Posterior cingulate gyrus (tissue), 11 donors: ENCODE measurements at regions not wholly inside any gene's neighbourhood (a gene's known extent, or its start where the extent isn't known, plus 50 kb on each side); places are given as distances from the start of the nearest gene placed in this dataset.
"Not testable (repeated sequence)": the region's sequence is repeated elsewhere in the genome, so short reads cannot be mapped to it uniquely, and the experiment has no call there.

ENCODE experiments used
- DNase-seq, 10 donors: peaks; one replicate each; pipeline versions ENCODE4 v3.0.0 to v3.0.0-alpha.2; 2020 to 2021; ENCODE audit warnings: mixed read lengths in 3 of 10
- intact Hi-C: fragments of 100-400 bp; cut with DNase I; formaldehyde crosslinking; loops from one replicate; pipeline ENCODE4 v1.15.1; 2023

DNA sequence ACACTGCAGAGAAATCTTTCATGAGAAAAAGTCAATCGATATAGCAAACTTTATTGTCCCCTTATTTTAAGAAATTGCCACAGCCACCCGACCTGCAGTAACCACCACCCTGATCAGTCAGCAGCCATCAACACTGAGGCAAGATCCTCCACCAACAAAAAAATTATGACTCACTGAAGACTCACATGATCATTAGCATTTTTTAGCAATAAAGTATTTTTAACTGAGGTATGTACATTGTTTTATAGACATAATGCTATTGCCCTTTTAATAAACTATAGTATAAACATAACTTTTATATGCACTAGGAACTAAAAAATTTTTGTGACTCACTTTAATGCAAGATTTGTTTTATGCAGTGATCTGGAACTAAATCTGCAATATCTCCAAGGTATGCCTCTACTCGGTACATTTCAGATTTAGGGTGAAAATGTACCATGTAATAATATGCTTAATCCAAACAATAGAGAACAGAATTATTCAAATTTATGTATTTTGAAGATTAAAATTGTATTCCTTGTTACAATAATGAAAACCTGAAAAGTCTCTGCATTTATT, 79.2 kb upstream of the CEP126 start:
- no peak for DNase-seq

DNA sequence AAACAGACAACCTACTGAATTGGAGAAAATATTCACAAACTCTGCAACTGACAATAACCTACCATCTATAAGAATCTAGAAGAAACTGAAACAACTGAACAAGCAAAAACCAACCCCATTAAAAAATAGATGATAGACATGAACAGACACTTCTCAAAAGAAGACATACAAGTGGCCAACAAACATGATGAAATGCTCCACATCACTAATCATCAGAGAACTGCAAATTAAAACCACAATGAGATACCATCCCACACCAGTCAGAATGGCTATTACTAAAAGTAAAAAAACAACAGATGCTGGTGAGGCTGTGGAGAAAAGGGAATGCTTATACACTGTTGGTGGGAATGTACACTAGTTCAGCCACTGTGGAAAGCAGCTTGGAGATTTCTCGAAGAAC, 84.3 kb upstream of the CEP126 start:
- intact Hi-C loops, DNase-seq: not testable (repeated sequence)

More for the DNA sequence above, 79.2 kb upstream of the CEP126 start:
- intact Hi-C loops, result no loop called here

DNA sequence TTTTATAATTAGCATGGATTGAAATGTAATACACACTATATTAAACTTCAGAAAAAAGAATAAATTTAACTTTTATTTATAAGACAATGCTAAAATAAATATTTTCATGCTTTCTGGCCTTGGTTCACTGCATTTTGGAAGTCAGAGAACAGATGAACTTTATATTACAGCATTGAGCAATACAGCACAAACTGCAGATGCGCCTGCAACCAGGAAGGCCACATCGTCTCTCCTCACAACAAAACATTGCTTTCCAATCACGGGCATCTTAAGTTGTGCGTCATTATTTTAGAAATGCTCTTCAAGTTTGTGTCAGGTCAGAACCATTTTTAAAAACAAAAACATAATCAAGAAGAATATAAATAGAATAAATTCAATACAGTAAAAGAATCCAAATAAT, 89.3 kb upstream of the CEP126 start:
- no peak for DNase-seq
- intact Hi-C loops, result no loop called here

DNA sequence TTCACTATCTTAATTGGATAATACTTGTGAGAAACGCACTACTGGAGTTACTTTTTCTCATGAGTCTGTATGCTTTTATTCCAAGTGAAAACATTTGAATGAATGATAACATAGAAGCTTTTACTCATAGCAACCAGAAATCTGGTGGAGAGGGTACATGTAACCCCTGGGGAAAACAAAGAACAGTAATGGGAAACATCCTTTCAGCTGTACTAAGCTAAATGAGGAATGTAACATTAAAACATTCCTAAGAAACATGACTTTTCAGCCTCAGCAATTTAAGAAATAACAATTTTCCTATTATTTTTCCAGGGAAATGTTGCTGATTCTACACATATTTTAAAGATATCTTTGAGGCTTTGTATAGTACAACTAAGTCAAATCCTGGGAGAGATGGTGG, 97.2 kb upstream of the CEP126 start:
- intact Hi-C loops, result no loop called here
- DNase-seq, result no peak

DNA sequence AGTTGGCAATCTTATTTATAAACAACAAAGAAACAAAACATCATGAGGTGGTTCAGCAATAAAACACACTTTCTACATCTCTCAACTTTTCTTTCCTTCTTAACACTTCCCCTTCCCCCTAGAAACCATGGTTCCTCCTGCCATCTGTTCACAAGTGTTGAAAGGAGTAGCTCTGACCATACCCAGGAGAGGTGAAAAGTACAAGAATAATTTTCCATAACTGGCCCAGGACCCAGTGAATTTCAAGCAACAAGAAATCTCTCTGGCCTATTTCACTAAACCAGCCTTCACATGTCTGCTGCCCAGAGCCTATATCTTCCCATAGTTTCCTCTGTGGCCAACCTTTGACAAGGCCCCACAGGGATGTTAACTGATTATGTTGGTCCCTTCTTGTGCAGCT, 98.2 kb upstream of the CEP126 start:
- intact Hi-C loops, result no loop called here
- DNase-seq, result no peak

DNA sequence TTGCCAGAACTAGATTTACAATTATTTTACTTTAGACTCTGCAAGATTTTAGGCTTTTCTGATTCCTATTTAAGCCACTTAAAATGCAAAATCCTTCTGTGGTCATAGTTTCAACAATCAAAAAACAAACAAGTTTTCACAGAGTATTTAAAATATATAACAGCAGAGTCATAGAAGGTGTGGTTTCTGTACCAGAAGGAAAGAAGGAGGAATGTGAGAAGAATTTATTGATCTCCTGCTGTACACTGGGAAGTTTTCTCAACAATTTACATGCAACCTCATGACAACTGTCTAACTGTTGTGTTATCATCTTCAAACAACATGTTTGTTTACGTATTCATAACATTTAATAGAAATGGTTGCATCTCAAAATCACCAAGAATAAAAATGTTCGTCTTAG, 102.3 kb upstream of the CEP126 start:
- no peak for DNase-seq
- intact Hi-C loops, result no loop called here

DNA sequence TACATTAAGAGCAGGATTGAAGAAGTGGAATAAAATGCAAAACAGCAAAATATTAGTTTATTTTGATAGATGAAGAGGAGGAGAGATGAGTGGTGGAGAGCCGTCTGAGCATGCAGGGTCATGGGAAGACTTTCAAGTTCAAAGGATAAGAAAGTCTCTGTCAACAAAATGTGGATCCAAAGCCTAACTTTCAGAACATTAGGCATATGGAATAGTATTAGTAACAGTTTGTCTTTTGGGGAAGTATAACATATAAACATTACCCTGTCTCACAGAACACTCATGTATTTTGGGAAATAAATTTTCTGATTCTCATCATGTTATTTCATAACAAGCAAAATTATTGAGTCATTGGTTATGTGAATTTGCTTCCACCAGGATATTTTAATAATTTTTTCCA, 104.3 kb upstream of the CEP126 start:
- DNase-seq, result no peak
- intact Hi-C loops, result no loop called here

DNA sequence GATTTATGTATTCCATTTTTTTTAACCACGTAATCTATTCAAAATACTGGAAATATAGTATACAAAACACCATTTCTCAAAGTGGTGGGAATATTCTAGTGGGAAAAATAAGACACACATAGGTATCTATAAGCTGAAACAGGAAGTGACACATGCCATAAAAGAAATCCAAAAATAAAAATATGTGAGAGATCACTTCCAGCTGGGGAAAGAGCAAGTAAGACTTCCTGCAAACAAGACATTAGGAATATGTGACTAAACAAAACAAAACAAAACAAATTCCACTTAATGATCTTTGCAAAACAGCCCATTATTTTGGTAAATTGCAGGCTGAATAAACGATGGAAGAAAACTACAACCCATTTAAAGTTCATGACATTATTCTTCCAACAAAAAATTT, 107.3 kb upstream of the CEP126 start:
- intact Hi-C loops, result no loop called here
- no peak for DNase-seq

DNA sequence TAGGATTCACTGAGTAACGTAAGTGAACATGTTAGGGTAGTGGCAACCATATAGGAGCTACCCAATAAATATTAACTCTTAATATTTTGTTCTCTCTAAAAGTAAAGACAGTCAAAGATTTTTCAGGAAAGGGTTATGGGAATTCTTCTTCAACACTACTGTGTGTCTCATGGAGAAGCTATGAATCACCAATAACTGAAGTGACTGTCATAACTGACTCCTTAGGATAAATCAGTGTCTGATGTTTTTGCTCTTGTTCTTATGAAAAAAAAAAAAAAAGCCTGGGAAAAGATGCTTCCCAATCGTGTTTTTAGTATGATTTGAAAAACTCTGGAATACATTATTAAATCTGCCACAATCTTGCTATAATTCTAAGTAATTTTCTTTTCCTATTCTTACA, 111.2 kb upstream of the CEP126 start:
- intact Hi-C loops, result no loop called here

DNA sequence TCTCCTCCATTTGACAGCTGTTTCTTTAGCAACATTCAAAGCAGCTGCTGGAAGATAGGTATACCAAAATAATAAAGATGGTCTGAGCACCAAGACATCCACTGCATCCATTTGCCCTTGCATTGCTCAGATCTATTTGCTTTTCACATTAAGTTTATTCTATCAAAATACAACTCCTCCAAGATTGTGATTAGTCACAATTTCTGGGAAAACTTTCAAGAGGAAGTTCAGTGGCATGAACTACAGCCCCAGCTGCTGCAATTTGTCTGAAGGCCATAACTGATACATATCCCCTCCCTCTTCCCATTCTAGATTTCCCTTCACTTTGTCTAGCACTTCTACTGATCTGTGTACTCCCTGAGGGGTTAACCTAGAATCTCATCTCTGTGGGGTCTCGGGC, 117.5 kb upstream of the CEP126 start:
- intact Hi-C loops, result no loop called here
- DNase-seq, result no peak

More for the DNA sequence above, 111.2 kb upstream of the CEP126 start:
- DNase-seq, result no peak

DNA sequence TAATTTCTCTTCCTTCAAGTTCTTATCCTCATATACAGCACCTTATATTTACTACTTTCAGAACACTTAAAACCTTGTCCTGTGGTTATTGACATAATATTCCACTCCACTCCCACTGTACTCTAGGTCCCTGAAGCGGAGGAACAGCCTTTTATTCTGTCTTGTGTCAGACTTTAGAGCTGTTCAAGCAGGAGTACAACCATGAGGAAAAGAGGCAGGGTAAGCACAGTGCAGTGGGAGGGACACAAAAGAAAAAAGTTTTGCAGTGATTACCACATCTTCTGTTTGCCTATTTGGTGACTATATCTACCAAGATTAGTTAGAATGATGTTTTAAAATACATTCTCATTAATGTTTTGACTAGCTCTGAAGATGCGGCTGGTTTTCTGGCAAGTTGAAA, 122.0 kb upstream of the CEP126 start:
- no peak for DNase-seq
- intact Hi-C loops, result no loop called here

DNA sequence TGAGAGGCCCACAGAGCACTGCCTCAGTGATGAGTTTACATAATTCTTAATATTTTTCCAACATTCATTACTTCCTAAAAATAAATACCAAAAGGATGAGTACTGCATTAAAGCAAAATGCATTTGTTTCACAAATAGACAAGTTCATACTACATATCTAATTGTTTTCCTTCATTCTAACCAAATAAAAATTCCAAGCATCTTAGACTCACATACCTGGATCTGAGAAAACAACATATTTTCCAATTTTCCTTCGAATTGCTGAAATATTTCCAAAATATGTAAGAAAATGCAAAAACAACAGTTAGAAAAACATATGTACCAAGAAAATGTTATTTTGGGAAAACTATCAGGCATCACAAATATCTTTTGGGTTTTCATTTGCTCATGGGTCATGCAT, 127.9 kb upstream of the CEP126 start:
- no peak for DNase-seq
- intact Hi-C loops, result no loop called here

DNA sequence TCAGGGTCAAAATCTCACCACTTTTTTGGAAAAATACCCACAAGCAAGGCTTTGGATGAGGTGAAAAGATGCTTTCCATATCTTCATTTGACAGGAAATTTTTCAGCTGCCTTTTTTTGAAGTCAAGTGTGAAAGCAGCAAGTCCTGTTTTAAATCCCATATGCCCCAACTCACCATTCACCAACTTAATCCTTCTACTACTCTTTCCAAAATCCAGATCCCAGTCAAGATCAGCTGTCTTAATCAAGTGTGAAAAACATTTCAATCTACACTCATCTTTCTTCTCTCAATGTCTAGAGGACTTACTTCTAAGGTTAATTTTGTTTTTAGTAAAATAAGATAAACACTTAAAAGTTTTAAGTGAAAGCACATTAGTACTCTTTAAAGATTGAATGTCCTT, 128.4 kb upstream of the CEP126 start:
- intact Hi-C loops, result no loop called here

DNA sequence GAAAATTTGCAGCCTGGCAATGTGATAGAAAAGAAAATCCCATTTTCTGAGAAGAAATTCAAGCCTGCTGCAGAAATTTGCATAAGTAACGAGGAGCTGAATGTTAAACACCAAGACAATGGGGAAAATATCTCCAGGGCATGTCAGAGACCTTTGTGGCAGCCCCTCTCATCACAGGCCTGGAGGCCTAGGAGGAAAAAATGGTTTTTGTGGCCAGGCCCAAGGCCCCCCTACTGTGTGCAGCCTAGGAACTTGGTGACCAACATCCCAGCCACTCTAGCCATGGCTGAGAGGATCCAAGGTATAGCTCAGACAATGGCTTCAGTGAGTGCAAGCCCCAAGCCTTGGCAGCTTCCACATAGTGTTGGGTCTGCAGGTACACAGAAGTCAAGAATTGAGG, 135.6 kb upstream of the CEP126 start:
- intact Hi-C loops, DNase-seq: not testable (repeated sequence)

More for the DNA sequence above, 128.4 kb upstream of the CEP126 start:
- no peak for DNase-seq

DNA sequence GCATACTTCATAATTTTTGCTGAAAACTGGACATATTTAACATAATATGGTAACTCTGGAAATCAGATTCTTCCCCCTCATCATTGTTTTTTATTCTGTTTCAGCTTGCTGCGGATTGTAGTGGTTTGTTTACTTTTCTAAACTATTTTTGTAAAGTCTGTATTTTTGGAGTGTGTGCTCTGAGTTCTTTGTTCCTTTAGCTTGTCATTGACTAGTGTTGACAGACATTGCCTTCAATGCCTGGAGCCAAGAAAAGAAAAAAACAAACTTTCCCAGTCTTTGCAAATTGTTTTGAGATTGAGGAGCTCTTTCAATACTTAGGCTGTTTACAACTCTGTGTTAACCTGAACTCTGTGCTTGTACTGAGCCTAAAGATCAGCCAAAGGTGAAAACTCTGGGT, 137.3 kb upstream of the CEP126 start:
- DNase-seq, result no peak
- intact Hi-C loops, result no loop called here

DNA sequence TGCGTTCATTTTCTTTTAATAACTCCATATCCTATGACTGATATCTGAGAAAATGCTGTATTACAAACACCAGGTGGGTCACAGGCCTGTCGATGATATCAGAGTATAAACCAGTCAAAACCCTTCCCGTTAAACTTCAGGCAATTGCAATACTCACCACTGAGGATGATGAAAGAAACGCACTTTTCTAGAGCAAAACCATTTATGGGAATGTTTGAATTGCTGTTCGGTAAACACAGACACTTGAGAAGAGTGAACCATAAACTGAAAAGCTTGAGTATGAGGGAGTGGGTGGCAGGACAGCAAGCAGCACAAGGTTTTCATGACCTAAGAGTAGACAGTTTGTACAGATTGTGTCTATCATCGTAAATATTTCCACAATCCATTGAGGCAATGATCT, 139.8 kb upstream of the CEP126 start:
- DNase-seq, result no peak
- intact Hi-C loops, result no loop called here

DNA sequence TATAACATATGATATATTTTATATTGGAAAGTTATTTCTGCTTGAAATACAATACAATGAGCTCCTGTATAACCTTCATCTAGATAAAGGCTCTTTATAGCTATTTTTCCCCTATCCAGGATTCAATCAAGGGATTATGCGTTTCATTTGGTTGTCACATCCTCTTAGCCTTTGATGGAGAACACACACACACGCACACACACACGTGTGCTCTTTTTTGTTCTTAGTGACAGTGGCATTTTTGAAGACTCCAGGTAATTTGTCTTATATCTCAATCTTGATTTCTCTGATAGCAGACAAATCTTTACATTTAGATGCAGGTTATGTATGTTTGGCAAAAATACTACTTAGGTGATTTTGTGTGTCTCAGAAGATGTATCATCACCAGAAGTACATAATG, 144.2 kb upstream of the CEP126 start:
- no peak for DNase-seq
- intact Hi-C loops, result no loop called here

DNA sequence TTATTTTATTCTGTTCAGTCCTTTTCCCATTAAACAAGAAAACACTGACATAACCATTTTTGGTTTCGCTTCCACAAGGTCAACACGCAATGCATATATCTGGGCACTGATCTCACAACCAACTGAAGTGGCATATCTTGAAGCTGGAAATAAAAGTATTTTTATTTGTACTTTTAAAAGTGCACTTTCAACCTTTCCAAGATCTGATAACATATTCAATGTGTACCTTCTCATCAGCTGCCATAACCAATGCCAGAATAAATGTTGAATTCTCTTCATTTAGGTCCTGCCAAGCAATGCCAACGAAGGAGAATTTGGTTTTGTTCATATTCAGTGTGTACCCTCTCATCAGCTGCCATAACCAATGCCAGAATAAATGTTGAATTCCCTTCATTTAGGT, 148.9 kb upstream of the CEP126 start:
- intact Hi-C loops, result no loop called here
- no peak for DNase-seq

DNA sequence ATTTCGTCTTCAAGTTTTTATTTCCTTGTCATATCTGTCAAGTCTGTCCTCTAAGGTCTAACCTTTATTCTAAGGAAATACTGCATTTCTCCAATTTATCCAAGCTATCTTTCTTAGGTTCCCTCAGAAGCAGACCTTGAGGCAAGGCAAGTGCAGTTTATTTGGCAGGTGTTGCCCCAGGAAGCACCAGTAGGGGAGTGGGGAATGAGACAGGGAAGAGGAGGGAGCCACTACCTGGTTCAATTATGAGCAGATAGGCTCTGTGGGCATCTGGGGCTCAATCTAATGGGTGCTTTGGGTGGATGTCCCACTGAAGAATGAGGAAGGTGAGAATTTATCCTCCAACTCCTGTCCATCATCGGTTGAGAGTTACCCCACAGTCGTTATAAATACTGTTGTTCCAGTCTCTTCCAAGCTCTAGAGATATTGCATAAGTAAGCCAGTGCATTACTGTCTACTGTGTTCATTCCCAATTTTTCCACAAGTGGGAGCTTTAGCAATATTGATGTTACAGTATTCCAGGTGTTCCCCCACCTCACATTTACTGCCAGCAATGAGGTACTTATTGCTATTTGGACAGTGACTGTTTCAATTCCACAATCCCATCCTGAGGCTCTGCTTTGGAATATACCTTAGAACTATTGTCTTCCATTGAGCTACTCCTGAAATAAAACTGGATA, 154.9 kb upstream of the CEP126 start:
- intact Hi-C loops, result no loop called here
- no peak for DNase-seq

DNA sequence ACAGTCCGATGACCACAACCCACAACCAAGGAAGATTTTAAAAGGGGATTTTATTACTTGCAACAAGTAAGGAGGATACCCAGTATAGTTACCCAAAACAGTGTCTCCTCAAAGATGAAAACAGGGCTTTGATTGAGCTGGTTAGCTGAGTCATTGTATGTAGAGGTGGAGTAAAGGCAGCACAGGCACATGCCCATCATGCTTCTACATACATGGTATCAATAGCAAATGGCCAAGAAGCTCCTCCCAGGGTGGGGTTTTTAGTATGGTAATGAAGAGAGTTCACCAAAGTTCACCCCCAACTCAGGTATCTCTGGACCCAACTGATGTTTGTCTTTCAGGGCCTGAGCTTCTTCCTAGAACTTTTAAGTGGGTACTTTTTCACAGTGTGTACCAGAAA, 157.1 kb upstream of the CEP126 start:
- intact Hi-C loops, result no loop called here
- no peak for DNase-seq

DNA sequence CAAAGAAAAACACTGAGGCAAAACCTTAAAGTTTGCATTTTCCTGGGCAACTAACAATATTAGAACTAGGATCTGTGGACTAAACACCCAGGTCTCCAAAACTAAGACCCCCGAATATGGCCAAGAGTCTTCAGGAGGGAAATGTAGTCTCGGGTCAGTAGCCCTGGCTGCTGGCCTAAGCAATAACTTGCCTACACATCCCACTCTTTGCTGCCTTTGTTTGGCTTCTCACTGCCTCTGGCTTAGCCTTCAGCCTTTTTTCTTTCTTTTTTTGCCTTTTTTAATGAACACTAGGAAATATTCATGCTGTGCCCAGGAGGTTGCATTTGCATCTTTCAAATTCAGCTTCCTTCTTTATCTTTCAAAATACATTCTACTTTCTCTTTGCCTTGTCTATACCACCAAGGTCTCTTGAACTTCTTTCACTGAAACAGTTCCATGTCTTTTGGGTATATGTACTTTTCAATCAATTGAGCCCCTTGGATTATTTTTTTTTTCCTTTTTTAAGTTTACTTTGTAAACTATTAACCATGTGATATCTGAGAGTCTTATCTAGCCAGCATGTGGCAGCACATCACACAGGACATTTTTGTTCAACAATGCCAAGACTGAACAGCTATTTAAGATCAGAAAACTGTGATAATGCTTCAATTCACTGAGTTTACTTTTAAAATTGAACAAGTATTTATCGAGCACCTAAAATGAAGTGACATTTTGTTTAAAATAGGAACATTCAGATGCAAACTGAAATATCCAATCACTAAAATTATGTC, 165.0 kb upstream of the TRPC6 start:
- intact Hi-C loops, result no loop called here

DNA sequence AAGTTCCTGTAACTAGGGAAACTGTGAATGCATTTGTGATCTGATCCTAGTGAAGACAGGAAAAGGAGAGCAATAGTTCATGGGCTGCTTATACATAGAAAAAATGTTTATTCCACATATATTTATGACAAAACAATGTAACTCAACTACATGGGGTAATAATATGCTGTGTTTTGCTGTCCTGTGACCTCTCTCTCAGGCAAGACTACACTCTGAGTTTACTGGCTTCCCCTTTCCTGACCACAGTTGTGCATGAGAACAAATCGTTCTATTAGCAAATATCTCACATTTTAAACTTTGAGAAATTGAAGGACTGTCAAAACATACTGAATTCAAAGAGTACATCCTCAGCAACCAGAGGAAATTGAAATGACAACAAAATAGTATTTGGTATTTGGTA, 161.9 kb upstream of the TRPC6 start:
- DNase-seq, result no peak
- intact Hi-C loops, result no loop called here

More for the DNA sequence above, 165.0 kb upstream of the TRPC6 start:
- no peak for DNase-seq
